HG03571 (cell line): ENCODE measurements at regions not wholly inside any gene's neighbourhood (a gene's known extent, or its start where the extent isn't known, plus 50 kb on each side); places are given as distances from the start of the nearest gene placed in this dataset.
A peak's percentile ranks its signal among the peaks of the same experiment; 100 is the strongest.
"Not testable (repeated sequence)": the region's sequence is repeated elsewhere in the genome, so short reads cannot be mapped to it uniquely, and the experiment has no call there.

Experiments used
- ATAC-seq: cut with Tn5 transposase; IDR thresholded peaks from one replicate; pipeline ENCODE4 v1.9.1; 2021; ENCODE audit not compliant: unreplicated experiment

GRCh38 chr7:32227746-32228145, 157.5 kb upstream of the PDE1C start:
- ATAC-seq = no peak

GRCh38 chr7:32224276-32224675, 154.1 kb upstream of the PDE1C start:
- ATAC-seq = no peak

GRCh38 chr7:32223721-32224120, 153.5 kb upstream of the PDE1C start:
- no peak for ATAC-seq

GRCh38 chr7:32223071-32223650, 153.0 kb upstream of the PDE1C start:
- ATAC-seq = no peak

- ATAC-seq = no peak
Observed at GRCh38 chr7:32222251-32222900, 152.2 kb upstream of the PDE1C start.

GRCh38 chr7:32221736-32222135, 151.5 kb upstream of the PDE1C start:
- no peak for ATAC-seq

GRCh38 chr7:32221056-32221455, 150.8 kb upstream of the PDE1C start:
- ATAC-seq = no peak

- not testable (repeated sequence) for ATAC-seq
Observed at GRCh38 chr7:32219831-32220230, 149.6 kb upstream of the PDE1C start.

- no peak for ATAC-seq
Observed at GRCh38 chr7:32219416-32219815, 149.2 kb upstream of the PDE1C start.

GRCh38 chr7:32218741-32219288, 148.6 kb upstream of the PDE1C start:
- ATAC-seq = no peak

- no peak for ATAC-seq
Observed at GRCh38 chr7:32218154-32218467, 147.9 kb upstream of the PDE1C start.

GRCh38 chr7:32217341-32218153, 147.3 kb upstream of the PDE1C start:
- no peak for ATAC-seq

- no peak for ATAC-seq
Observed at GRCh38 chr7:32216759-32217158, 146.6 kb upstream of the PDE1C start.

GRCh38 chr7:32215697-32216096, 145.5 kb upstream of the PDE1C start:
- no peak for ATAC-seq

GRCh38 chr7:32214913-32215312, 144.7 kb upstream of the PDE1C start:
- no peak for ATAC-seq

- ATAC-seq = no peak
Observed at GRCh38 chr7:32212321-32212720, 142.1 kb upstream of the PDE1C start.

- ATAC-seq = no peak
Observed at GRCh38 chr7:32206987-32207386, 136.8 kb upstream of the PDE1C start.

GRCh38 chr7:32206488-32206887, 136.3 kb upstream of the PDE1C start:
- no peak for ATAC-seq

GRCh38 chr7:32205298-32205824, 135.2 kb upstream of the PDE1C start:
- not testable (repeated sequence) for ATAC-seq

GRCh38 chr7:32204361-32205018, 134.3 kb upstream of the PDE1C start:
- peak; percentile 66 for ATAC-seq

GRCh38 chr7:32200646-32201045, 130.4 kb upstream of the PDE1C start:
- no peak for ATAC-seq
